Nucleus accumbens (tissue), 56 donors: ENCODE measurements at regions not wholly inside any gene's neighbourhood (a gene's known extent, or its start where the extent isn't known, plus 50 kb on each side); places are given as distances from the start of the nearest gene placed in this dataset.
A peak's percentile ranks its signal among the peaks of the same experiment; 100 is the strongest.

Experiments used
- DNase-seq, 56 donors: peaks; one replicate each; lab custom pipeline; 2025; lab: John Stamatoyannopoulos, UW

- no peak for DNase-seq
These were observed 95.0 kb upstream of the KLF12 start for GRCh38 chr13:74229242-74229641.

GRCh38 chr13:74227476-74228158, 93.4 kb upstream of the KLF12 start:
- no peak for DNase-seq

GRCh38 chr13:74226791-74227475, 92.7 kb upstream of the KLF12 start:
- no peak for DNase-seq

GRCh38 chr13:74221752-74222151, 87.5 kb upstream of the KLF12 start:
- DNase-seq: no peak

- no peak for DNase-seq
These were observed 85.4 kb upstream of the KLF12 start for GRCh38 chr13:74219566-74219965.

GRCh38 chr13:74218291-74218690, 84.1 kb upstream of the KLF12 start:
- peak in 1 of 56 donors; percentile 3 for DNase-seq

GRCh38 chr13:74217811-74218210, 83.6 kb upstream of the KLF12 start:
- DNase-seq: no peak

- DNase-seq: no peak
These were observed 81.2 kb upstream of the KLF12 start for GRCh38 chr13:74215420-74215819.

GRCh38 chr13:74214321-74214720, 80.1 kb upstream of the KLF12 start:
- DNase-seq: no peak

GRCh38 chr13:74210693-74211393, 76.6 kb upstream of the KLF12 start:
- DNase-seq: no peak

- DNase-seq: no peak
These were observed 72.7 kb upstream of the KLF12 start for GRCh38 chr13:74206855-74207254.

- no peak for DNase-seq
These were observed 71.9 kb upstream of the KLF12 start for GRCh38 chr13:74206061-74206561.

- no peak for DNase-seq
These were observed 71.1 kb upstream of the KLF12 start for GRCh38 chr13:74205313-74205690.

GRCh38 chr13:74204602-74205312, 70.6 kb upstream of the KLF12 start:
- no peak for DNase-seq

- DNase-seq: no peak
These were observed 69.4 kb upstream of the KLF12 start for GRCh38 chr13:74203576-74203975.

- DNase-seq: no peak
These were observed 68.1 kb upstream of the KLF12 start for GRCh38 chr13:74202129-74202813.

- no peak for DNase-seq
These were observed 67.3 kb upstream of the KLF12 start for GRCh38 chr13:74201530-74201929.

GRCh38 chr13:74200081-74200480, 65.9 kb upstream of the KLF12 start:
- no peak for DNase-seq

GRCh38 chr13:74197677-74198429, 63.6 kb upstream of the KLF12 start:
- no peak for DNase-seq

- DNase-seq: no peak
These were observed 60.6 kb upstream of the KLF12 start for GRCh38 chr13:74194846-74195245.
